Progenitor cell of endocrine pancreas (in vitro differentiated cells): ENCODE measurements at regions not wholly inside any gene's neighbourhood (a gene's known extent, or its start where the extent isn't known, plus 50 kb on each side); places are given as distances from the start of the nearest gene placed in this dataset.

Experiments
- DNase-seq: peaks from one replicate; pipeline ENCODE4 v3.0.0; 2021; ENCODE audit warnings: low spot score; ENCODE audit not compliant: unreplicated experiment
- H3K27ac Mint-ChIP-seq: 2 replicates; pipeline ENCODE4 v1.8.0; 2021; ENCODE audit warnings: mild to moderate bottlenecking, moderate library complexity, mixed read lengths
- H3K27me3 Mint-ChIP-seq: 2 replicates; pipeline ENCODE4 v1.8.0; 2021; ENCODE audit warnings: mixed read lengths
- H3K36me3 Mint-ChIP-seq: 2 replicates; pipeline ENCODE4 v1.8.0; 2022; ENCODE audit warnings: mixed read lengths; ENCODE audit not compliant: insufficient read depth
- H3K4me1 Mint-ChIP-seq: 2 replicates; pipeline ENCODE4 v1.8.0; 2021; ENCODE audit warnings: low read depth, mixed read lengths
- H3K4me3 Mint-ChIP-seq: 2 replicates; pipeline ENCODE4 v1.8.0; 2021; ENCODE audit warnings: low read depth, mild to moderate bottlenecking, moderate library complexity, mixed read lengths
- H3K9me3 Mint-ChIP-seq: 2 replicates; pipeline ENCODE4 v1.8.0; 2021; ENCODE audit warnings: low read depth, mixed read lengths
- TF ChIP-seq, protein P1 (sequence below): fragments of 200-600 bp; sonication (generic); IDR thresholded peaks from one replicate; pipeline ENCODE4 v1.5.0; 2021; ENCODE audit warnings: antibody characterized with exemption, mild to moderate bottlenecking; ENCODE audit not compliant: unreplicated experiment

DNA sequence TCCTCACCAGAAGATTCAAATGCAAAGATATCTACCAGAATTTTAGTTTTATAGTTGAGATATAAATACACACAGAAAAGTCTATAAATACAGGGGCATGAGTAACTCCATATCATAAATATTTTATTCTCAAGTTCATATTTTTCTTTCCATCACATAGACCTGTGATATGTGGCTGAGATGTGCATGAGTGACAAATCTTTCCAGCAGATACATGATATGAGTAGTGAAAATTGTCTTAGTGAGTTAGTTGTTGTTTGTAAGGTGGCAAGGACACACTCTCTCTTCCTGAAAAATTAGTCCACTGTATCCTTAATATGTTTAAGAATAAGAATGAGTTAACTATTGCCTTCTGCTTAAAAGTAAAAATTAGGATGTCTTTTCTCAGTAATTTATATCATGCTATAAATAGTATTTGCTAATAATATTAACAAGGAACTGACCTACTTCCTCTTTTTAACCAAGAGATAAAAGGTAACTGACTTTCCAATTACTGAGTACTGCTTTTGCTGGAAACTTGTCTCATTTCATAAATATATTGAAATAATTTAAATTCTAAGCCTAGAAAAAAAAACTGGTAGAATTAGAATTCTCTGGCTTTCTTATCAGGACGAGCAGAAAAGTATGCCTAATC, 85.2 kb upstream of the SESTD1 start:
- H3K9me3 Mint-ChIP-seq = no peaks in the 10 kb centered on the region
- DNase-seq = no peak
- H3K36me3 Mint-ChIP-seq = no peaks in the 10 kb centered on the region

DNA sequence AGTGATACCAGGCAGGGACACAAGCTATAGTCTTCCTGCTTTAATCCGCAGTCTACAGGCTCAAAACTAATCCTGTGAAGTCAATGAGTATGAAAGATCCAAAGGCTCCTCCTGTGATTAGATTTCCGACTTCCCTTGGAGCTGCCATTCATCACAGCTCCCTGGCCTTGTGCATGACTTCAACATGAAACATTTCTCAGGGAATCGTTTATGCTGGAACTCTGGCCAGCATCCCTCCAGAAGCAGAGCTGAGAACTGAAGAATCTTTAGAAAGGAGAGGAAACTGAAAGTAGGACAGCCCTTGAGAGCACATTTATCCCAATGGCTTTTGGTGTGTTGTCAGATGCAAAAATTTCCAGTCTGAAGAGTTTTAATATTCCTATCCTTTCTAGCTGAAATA, 84.3 kb upstream of the SESTD1 start:
- Mint-ChIP-seq H3K27ac (no peak overlapping the region), H3K4me1 (peaks cover 8% of the 10 kb centered on the region), H3K9me3 (no peaks in the 10 kb centered on the region), H3K27me3 (no peaks in the 10 kb centered on the region), H3K4me3 (no peak overlapping the region), H3K36me3 (no peaks in the 10 kb centered on the region)
- DNase-seq = no peak
- TF ChIP-seq, protein P1, sequence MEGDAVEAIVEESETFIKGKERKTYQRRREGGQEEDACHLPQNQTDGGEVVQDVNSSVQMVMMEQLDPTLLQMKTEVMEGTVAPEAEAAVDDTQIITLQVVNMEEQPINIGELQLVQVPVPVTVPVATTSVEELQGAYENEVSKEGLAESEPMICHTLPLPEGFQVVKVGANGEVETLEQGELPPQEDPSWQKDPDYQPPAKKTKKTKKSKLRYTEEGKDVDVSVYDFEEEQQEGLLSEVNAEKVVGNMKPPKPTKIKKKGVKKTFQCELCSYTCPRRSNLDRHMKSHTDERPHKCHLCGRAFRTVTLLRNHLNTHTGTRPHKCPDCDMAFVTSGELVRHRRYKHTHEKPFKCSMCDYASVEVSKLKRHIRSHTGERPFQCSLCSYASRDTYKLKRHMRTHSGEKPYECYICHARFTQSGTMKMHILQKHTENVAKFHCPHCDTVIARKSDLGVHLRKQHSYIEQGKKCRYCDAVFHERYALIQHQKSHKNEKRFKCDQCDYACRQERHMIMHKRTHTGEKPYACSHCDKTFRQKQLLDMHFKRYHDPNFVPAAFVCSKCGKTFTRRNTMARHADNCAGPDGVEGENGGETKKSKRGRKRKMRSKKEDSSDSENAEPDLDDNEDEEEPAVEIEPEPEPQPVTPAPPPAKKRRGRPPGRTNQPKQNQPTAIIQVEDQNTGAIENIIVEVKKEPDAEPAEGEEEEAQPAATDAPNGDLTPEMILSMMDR = no peak

More for the DNA sequence above, 85.2 kb upstream of the SESTD1 start:
- Mint-ChIP-seq H3K4me1 (peaks cover 3% of the 10 kb centered on the region), H3K4me3 (no peak overlapping the region), H3K27me3 (no peaks in the 10 kb centered on the region), H3K27ac (no peak overlapping the region)
- TF ChIP-seq, protein P1 = no peak

DNA sequence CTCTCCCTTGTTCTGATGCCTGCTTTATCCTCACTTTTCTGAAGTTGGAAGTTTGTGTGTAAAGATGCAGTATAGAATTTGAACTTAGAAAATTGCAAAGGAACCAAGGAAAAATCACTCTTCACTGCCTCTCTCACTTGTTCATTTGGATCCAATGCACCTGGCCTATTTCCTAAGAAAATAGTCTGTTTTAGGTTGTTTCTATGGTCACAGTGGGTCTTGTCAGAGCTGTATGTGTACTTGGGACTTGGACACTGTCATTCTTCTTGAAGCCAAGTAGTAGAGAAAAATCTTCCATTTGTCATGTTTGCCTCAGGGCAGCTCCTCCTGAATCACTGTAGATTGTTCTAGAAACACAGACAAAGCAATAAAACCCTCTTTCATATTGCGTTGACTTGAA, 80.3 kb upstream of the SESTD1 start:
- Mint-ChIP-seq H3K27ac (no peak overlapping the region), H3K4me1 (peaks cover 9% of the 10 kb centered on the region), H3K36me3 (no peaks in the 10 kb centered on the region), H3K4me3 (no peak overlapping the region), H3K9me3 (no peaks in the 10 kb centered on the region), H3K27me3 (no peaks in the 10 kb centered on the region)
- TF ChIP-seq, protein P1 = no peak
- DNase-seq = no peak

DNA sequence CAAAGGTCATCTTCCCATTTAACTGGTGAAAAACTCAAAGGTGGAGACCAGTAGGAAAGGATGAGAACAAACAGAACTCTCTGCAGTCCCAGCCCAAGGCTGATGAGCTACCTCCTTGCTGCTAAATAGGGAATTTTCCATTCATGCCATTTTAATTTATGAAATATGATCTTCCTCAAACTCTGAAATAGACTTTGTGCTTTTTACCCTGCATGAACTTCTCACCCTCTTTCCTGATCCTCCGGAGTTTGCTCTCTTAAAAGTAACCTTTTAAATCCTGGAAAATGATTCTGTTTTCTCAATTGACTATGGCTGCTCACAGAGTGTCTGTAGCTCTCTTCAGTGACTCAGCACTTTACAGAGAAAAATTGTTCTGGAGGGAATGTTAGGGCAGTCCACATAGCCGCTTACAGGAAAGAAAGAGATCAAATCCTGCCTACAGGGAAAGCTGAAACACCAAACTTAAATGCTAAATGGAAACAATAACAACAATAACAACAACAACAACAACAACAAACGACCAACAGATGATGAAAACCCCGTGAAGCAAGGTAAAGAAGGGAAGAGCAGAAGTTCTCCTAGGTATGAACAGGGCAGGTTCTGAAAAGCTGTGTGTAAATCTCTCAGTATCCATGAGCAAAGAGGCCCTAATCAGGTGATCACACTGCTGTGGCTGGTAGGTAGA, 79.8 kb upstream of the SESTD1 start:
- H3K27me3 Mint-ChIP-seq = no peaks in the 10 kb centered on the region
- H3K36me3 Mint-ChIP-seq = no peaks in the 10 kb centered on the region
- TF ChIP-seq, protein P1 = no peak
- no peaks in the 10 kb centered on the region for H3K9me3 Mint-ChIP-seq
- peaks cover 9% of the 10 kb centered on the region for H3K4me1 Mint-ChIP-seq
- DNase-seq = no peak
- H3K27ac Mint-ChIP-seq = peak overlapping the region; percentile 53
- no peak overlapping the region for H3K4me3 Mint-ChIP-seq

DNA sequence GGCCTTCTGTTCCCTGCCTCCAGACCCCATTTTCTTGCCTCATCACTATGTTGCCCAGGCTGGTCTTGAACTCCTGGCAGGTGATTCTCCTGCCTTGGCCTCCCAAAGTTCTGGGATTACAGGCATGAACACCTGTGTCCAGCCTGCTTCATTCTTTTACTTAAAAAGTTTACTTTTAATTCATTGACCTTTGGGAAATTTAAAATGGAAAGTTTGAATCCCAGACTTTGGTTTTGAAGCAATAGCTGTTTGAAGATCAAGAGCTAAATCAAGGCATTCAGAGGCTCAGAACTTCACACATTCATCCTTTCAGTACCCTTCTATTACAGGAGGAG, 79.3 kb upstream of the SESTD1 start:
- no peaks in the 10 kb centered on the region for H3K36me3 Mint-ChIP-seq
- H3K9me3 Mint-ChIP-seq = no peaks in the 10 kb centered on the region
- no peak for DNase-seq
- H3K4me3 Mint-ChIP-seq = no peak overlapping the region
- H3K27me3 Mint-ChIP-seq = no peaks in the 10 kb centered on the region
- TF ChIP-seq, protein P1 = no peak
- H3K4me1 Mint-ChIP-seq = peaks cover 9% of the 10 kb centered on the region
- H3K27ac Mint-ChIP-seq = no peak overlapping the region
